DOHH2 (cell line): ENCODE measurements at regions not wholly inside any gene's neighbourhood (a gene's known extent, or its start where the extent isn't known, plus 50 kb on each side); places are given as distances from the start of the nearest gene placed in this dataset.

ENCODE experiments used
- CTCF ChIP-seq: fragments of 200-600 bp; sonication (generic); IDR thresholded peaks from one replicate; pipeline ENCODE4 v1.5.1; 2014; ENCODE audit warnings: antibody characterized with exemption, mild to moderate bottlenecking, low read depth, low read length; ENCODE audit not compliant: poor library complexity, severe bottlenecking
- EZH2phosphoT487 ChIP-seq: fragments of 200-600 bp; sonication (generic); IDR thresholded peaks from 2 replicates; pipeline ENCODE4 v1.6.1; 2017; ENCODE audit warnings: borderline replicate concordance, mild to moderate bottlenecking, antibody characterized with exemption, low read length, moderate library complexity, mixed read lengths

DNA sequence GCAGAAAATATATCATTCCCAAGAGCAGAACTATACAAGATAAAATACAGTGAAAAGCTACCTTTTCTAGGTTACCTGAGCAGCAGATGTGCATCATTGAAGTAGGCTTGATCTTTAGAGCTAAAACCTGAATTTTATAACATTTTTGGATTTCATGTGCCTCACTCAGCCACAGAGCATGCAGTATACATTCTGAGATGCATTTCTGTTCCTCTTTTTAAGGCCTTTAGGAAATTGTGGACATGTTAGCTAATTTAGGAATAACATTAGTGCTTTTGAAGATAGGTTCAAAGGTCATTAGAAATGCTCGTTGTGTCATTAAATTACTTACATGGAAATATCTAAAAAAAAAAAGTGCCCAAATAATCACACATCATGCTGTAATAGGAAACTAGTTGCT is 230.6 kb upstream of the PDGFD start:
- TF ChIP-seq CTCF (no peak), EZH2phosphoT487 (no peak)
